ENCODE measurements at regions not wholly inside any gene's neighbourhood (a gene's known extent, or its start where the extent isn't known, plus 50 kb on each side); places are given as distances from the start of the nearest gene placed in this dataset.

DNA sequence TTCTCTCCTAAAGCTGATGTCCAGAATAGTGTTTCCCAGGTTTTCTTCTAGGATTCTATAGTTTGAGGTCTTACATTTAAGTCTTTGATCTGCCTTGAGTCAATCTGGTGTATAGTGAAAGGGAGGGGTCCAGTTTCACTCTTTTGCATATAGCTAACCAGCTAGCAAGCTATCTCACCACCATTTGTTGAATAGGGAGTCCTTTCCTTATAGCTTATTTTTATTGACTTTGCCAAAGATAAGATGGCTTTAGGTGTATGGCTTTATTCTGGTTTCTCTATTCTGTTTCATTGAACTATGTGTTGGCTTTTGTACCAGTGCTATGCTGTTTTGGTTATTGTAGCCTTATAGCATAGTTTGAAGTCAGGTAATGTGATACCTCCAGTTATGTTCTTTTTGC lies 1386.1 kb downstream of the SLITRK5 start:
- TF ChIP-seq, protein P1, sequence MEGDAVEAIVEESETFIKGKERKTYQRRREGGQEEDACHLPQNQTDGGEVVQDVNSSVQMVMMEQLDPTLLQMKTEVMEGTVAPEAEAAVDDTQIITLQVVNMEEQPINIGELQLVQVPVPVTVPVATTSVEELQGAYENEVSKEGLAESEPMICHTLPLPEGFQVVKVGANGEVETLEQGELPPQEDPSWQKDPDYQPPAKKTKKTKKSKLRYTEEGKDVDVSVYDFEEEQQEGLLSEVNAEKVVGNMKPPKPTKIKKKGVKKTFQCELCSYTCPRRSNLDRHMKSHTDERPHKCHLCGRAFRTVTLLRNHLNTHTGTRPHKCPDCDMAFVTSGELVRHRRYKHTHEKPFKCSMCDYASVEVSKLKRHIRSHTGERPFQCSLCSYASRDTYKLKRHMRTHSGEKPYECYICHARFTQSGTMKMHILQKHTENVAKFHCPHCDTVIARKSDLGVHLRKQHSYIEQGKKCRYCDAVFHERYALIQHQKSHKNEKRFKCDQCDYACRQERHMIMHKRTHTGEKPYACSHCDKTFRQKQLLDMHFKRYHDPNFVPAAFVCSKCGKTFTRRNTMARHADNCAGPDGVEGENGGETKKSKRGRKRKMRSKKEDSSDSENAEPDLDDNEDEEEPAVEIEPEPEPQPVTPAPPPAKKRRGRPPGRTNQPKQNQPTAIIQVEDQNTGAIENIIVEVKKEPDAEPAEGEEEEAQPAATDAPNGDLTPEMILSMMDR (IDR thresholded peaks at IDR 0.05; ENCODE audit: insufficient read depth, low read length, poor library complexity, severe bottlenecking): no peak
- no peak for TF ChIP-seq EZH2phosphoT487 (conservative IDR thresholded peaks at IDR 0.05; ENCODE audit: low read length)
- no peaks in the 10 kb centered on the region for H3K27me3 ChIP-seq (ENCODE audit: low read length)

DNA sequence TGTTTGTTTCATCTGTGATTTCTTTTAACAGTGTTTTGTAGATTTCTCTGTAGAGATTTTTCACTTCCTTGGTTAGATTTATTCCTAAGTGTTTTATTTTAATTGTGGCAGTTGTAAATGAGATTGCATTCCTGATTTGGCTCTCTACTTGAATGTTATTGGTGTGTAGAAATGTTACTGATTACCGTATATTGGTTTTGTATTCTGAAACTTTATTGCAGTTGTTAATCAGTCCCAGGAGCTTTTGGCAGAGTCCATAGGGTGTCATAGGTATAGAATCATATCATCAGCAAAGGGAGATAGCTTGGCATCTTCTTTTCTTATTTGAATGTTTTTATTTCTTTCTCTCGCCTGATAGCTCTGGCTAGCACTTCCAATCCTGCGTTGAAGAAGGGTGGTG lies 1386.7 kb downstream of the SLITRK5 start:
- Histone ChIP-seq H3K27me3 (ENCODE audit: low read length) (no peaks in the 10 kb centered on the region), H3K9me2 (replicated peaks; ENCODE audit: insufficient read depth, low read length) (no peaks in the 10 kb centered on the region), H3K36me3 (ENCODE audit: low read length) (no peaks in the 10 kb centered on the region), H3K4me3 (ENCODE audit: insufficient read depth, low read length, poor library complexity, severe bottlenecking) (no peak overlapping the region), H3K9ac (ENCODE audit: low read length) (no peak overlapping the region), H4K20me1 (ENCODE audit: low read depth, low read length) (no peaks in the 10 kb centered on the region), H3F3A (ENCODE audit: insufficient read depth) (no peaks in the 10 kb centered on the region), H3K9me3 (ENCODE audit: insufficient read depth, low read length) (no peaks in the 10 kb centered on the region), H3K4me2 (ENCODE audit: low read depth, low read length, poor library complexity, severe bottlenecking) (no peak overlapping the region), H2AFZ (ENCODE audit: low read depth, low read length, severe bottlenecking) (no peak overlapping the region), H3K27ac (ENCODE audit: low read depth, low read length) (no peak overlapping the region), H3K79me2 (ENCODE audit: insufficient read depth, low read length) (no peaks in the 10 kb centered on the region)
- TF ChIP-seq, protein P1 (IDR thresholded peaks at IDR 0.05; ENCODE audit: insufficient read depth, low read length, poor library complexity, severe bottlenecking): no peak
- no peak for TF ChIP-seq EZH2phosphoT487 (conservative IDR thresholded peaks at IDR 0.05; ENCODE audit: low read length)

More for the DNA sequence above, 1386.1 kb downstream of the SLITRK5 start:
- H3K9me3 ChIP-seq (ENCODE audit: insufficient read depth, low read length): no peaks in the 10 kb centered on the region
- no peak overlapping the region for H3K4me3 ChIP-seq (ENCODE audit: insufficient read depth, low read length, poor library complexity, severe bottlenecking)
- H3K79me2 ChIP-seq (ENCODE audit: insufficient read depth, low read length): no peaks in the 10 kb centered on the region
- no peaks in the 10 kb centered on the region for H3K9me2 ChIP-seq (replicated peaks; ENCODE audit: insufficient read depth, low read length)
- no peaks in the 10 kb centered on the region for H4K20me1 ChIP-seq (ENCODE audit: low read depth, low read length)
- no peak overlapping the region for H3K4me2 ChIP-seq (ENCODE audit: low read depth, low read length, poor library complexity, severe bottlenecking)
- no peaks in the 10 kb centered on the region for H3F3A ChIP-seq (ENCODE audit: insufficient read depth)
- no peaks in the 10 kb centered on the region for H3K36me3 ChIP-seq (ENCODE audit: low read length)
- no peak overlapping the region for H3K9ac ChIP-seq (ENCODE audit: low read length)
- no peak overlapping the region for H2AFZ ChIP-seq (ENCODE audit: low read depth, low read length, severe bottlenecking)
- no peak overlapping the region for H3K27ac ChIP-seq (ENCODE audit: low read depth, low read length)

DNA sequence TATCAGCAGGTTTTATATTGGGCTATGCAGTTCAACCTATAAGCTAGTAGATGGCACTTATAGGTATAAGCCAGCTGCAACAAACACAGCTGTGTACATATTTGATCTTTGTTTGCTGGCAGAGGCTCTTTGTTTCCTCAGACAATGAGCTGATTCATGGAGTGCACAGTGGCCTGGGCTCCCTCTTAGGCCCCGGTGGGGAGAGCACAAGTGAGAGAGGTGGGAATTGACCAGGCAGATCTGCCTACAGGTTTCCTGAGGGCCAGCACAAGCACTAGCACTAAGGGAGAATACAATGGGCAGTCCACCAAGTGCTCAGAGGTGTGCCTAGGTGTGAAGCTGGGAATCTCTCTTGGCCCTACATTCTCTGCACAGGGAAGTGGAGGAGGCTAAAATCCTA lies 1390.7 kb downstream of the SLITRK5 start:
- TF ChIP-seq, protein P1 (IDR thresholded peaks at IDR 0.05; ENCODE audit: insufficient read depth, low read length, poor library complexity, severe bottlenecking): no peak
- no peak for TF ChIP-seq EZH2phosphoT487 (conservative IDR thresholded peaks at IDR 0.05; ENCODE audit: low read length)
- Histone ChIP-seq H3K4me3 (ENCODE audit: insufficient read depth, low read length, poor library complexity, severe bottlenecking) (no peak overlapping the region), H3K27ac (ENCODE audit: low read depth, low read length) (no peak overlapping the region), H3K9me3 (ENCODE audit: insufficient read depth, low read length) (no peaks in the 10 kb centered on the region), H3K9ac (ENCODE audit: low read length) (no peak overlapping the region), H2AFZ (ENCODE audit: low read depth, low read length, severe bottlenecking) (no peak overlapping the region), H3K79me2 (ENCODE audit: insufficient read depth, low read length) (no peaks in the 10 kb centered on the region), H3F3A (ENCODE audit: insufficient read depth) (no peaks in the 10 kb centered on the region), H4K20me1 (ENCODE audit: low read depth, low read length) (no peaks in the 10 kb centered on the region), H3K4me2 (ENCODE audit: low read depth, low read length, poor library complexity, severe bottlenecking) (no peak overlapping the region), H3K9me2 (replicated peaks; ENCODE audit: insufficient read depth, low read length) (no peaks in the 10 kb centered on the region), H3K27me3 (ENCODE audit: low read length) (no peaks in the 10 kb centered on the region), H3K36me3 (ENCODE audit: low read length) (no peaks in the 10 kb centered on the region)
